ENCODE measurements at regions not wholly inside any gene's neighbourhood (a gene's known extent, or its start where the extent isn't known, plus 50 kb on each side); places are given as distances from the start of the nearest gene placed in this dataset.

DNA sequence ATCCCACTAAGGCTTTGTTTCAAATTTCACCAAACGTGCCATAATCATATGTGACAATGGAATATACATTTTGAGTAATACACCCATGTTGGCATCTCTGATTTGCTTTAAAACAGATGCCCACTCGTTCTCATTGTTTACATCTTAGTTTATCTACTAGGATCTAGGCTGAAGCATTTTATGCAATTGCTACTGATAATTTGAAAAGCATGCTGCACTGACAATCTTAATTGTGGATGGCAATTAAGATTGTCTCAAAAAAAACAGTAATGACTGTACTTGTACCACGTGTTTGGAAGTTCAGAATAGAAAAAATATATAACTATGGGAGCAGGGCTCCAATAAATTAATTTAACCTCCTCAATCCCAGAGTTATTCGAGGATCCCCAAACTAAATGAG, 136.8 kb downstream of the CRPPA start:
- DNase-seq (ENCODE audit: low read depth) = no peak
- H3K4me3 ChIP-seq (ENCODE audit: low read length) = no peak overlapping the region
- TF ChIP-seq, protein P1, sequence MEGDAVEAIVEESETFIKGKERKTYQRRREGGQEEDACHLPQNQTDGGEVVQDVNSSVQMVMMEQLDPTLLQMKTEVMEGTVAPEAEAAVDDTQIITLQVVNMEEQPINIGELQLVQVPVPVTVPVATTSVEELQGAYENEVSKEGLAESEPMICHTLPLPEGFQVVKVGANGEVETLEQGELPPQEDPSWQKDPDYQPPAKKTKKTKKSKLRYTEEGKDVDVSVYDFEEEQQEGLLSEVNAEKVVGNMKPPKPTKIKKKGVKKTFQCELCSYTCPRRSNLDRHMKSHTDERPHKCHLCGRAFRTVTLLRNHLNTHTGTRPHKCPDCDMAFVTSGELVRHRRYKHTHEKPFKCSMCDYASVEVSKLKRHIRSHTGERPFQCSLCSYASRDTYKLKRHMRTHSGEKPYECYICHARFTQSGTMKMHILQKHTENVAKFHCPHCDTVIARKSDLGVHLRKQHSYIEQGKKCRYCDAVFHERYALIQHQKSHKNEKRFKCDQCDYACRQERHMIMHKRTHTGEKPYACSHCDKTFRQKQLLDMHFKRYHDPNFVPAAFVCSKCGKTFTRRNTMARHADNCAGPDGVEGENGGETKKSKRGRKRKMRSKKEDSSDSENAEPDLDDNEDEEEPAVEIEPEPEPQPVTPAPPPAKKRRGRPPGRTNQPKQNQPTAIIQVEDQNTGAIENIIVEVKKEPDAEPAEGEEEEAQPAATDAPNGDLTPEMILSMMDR (IDR thresholded peaks at IDR 0.05; ENCODE audit: insufficient read depth, low read depth, low read length, missing control alignments) = no peak

- TF ChIP-seq, protein P1 (IDR thresholded peaks at IDR 0.05; ENCODE audit: insufficient read depth, low read depth, low read length, missing control alignments) = no peak
- DNase-seq (ENCODE audit: low read depth) = no peak
- H3K4me3 ChIP-seq (ENCODE audit: low read length) = no peak overlapping the region
These were observed 143.1 kb downstream of the CRPPA start for GRCh38 chr7:16278167-16278787.

- TF ChIP-seq, protein P1 (IDR thresholded peaks at IDR 0.05; ENCODE audit: insufficient read depth, low read depth, low read length, missing control alignments) = no peak
- peak; percentile 18 for DNase-seq (ENCODE audit: low read depth)
- no peak overlapping the region for H3K4me3 ChIP-seq (ENCODE audit: low read length)
These were observed 149.2 kb downstream of the CRPPA start for GRCh38 chr7:16271990-16272665.

- no peak for DNase-seq (ENCODE audit: low read depth)
- TF ChIP-seq, protein P1 (IDR thresholded peaks at IDR 0.05; ENCODE audit: insufficient read depth, low read depth, low read length, missing control alignments) = no peak
- H3K4me3 ChIP-seq (ENCODE audit: low read length) = no peak overlapping the region
These were observed 149.9 kb downstream of the CRPPA start for GRCh38 chr7:16271355-16271915.

DNA sequence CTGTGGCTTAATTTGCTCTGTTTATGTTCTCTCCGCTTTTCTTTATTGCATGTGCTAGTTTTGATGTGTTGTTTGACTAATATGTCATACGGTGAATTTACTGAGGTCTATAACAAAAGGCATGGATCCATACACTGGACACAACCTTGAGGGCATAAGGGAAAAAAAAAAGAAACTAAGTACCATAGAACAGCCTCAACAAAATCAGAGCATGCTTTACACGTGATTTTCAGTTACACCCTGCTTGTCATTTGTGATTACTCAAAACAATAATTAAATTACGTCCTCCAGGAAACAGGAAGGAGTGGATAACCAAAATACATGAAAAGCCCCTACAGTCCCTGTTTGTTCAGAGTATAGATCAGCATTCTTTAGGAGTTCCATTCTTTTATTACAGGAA, 150.5 kb downstream of the CRPPA start:
- no peak for DNase-seq (ENCODE audit: low read depth)
- TF ChIP-seq, protein P1 (IDR thresholded peaks at IDR 0.05; ENCODE audit: insufficient read depth, low read depth, low read length, missing control alignments) = no peak
- no peak overlapping the region for H3K4me3 ChIP-seq (ENCODE audit: low read length)

- H3K4me3 ChIP-seq (ENCODE audit: low read length) = no peak overlapping the region
- DNase-seq (ENCODE audit: low read depth) = peak; percentile 58
- TF ChIP-seq, protein P1 (IDR thresholded peaks at IDR 0.05; ENCODE audit: insufficient read depth, low read depth, low read length, missing control alignments) = no peak
These were observed 152.2 kb downstream of the CRPPA start for GRCh38 chr7:16268821-16269768.
